ENCODE measurements at regions not wholly inside any gene's neighbourhood (a gene's known extent, or its start where the extent isn't known, plus 50 kb on each side); places are given as distances from the start of the nearest gene placed in this dataset.

- TF ChIP-seq CBX1 (IDR thresholded peaks at IDR 0.05; ENCODE audit: low read depth) (no peak), PCBP2 (optimal IDR thresholded peaks at IDR 0.05; ENCODE audit: low read depth, low read length, poor library complexity, severe bottlenecking) (no peak), SP1 (IDR thresholded peaks at IDR 0.05) (no peak), SP1 (CRISPR knock-in tag; IDR thresholded peaks at IDR 0.05) (no peak), POLR2AphosphoS5 (IDR thresholded peaks at IDR 0.05; ENCODE audit: low read depth, low read length) (no peak), ZNF589 (CRISPR knock-in tag; conservative IDR thresholded peaks at IDR 0.05) (no peak), ZBTB10 (CRISPR knock-in tag; IDR thresholded peaks at IDR 0.05; ENCODE audit: borderline replicate concordance) (no peak), JUND (CRISPR knock-in tag; IDR thresholded peaks at IDR 0.05) (no peak)
These were observed 106.3 kb upstream of the BMP5 start for GRCh38 chr6:55981660-55982059.

All from HepG2 (cell line).